Tibial nerve (tissue), 4 donors: ENCODE measurements at regions not wholly inside any gene's neighbourhood (a gene's known extent, or its start where the extent isn't known, plus 50 kb on each side); places are given as distances from the start of the nearest gene placed in this dataset.

ENCODE experiments used
- DNase-seq, 2 donors: peaks; one replicate each; pipeline ENCODE4 v3.0.0-alpha.2; 2019; ENCODE audit warnings: low spot score in 2 of 2
- H3K27ac ChIP-seq, 4 donors: fragments of 200-600 bp; sonication (generic) in 3 of 4; one replicate each; pipeline ENCODE4 v1.5.1; 2017 to 2019; ENCODE audit warnings: mild to moderate bottlenecking in 1 of 4
- H3K27me3 ChIP-seq, 2 donors: fragments of 200-600 bp; sonication (generic) in 1 of 2; one replicate each; pipeline versions ENCODE4 v1.5.1 to v1.6.0; 2017 to 2019
- H3K36me3 ChIP-seq, 3 donors: fragments of 200-600 bp; sonication (generic); one replicate each; pipeline ENCODE4 v1.5.1; 2018 to 2019
- H3K4me1 ChIP-seq, 4 donors: fragments of 200-600 bp; sonication (generic) in 3 of 4; one replicate each; pipeline ENCODE4 v1.5.1; 2017 to 2019
- H3K4me3 ChIP-seq, 4 donors: fragments of 200-600 bp; sonication (generic) in 3 of 4; one replicate each; pipeline ENCODE4 v1.5.1; 2017 to 2019; ENCODE audit warnings: mild to moderate bottlenecking in 1 of 4, moderate library complexity in 1 of 4
- H3K9me3 ChIP-seq, 4 donors: fragments of 200-600 bp; sonication (generic) in 3 of 4; one replicate each; pipeline ENCODE4 v1.5.1; 2017 to 2019
- CTCF ChIP-seq, 5 experiments: fragments of 200-600 bp in 3 of 5; fragments of 450-650 bp in 2 of 5; sonication (generic) in 3 of 5; IDR thresholded peaks; one replicate each; pipeline ENCODE4 v1.5.1; 2016 to 2019; ENCODE audit warnings: antibody characterized with exemption in 5 of 5, mild to moderate bottlenecking in 3 of 5, moderate library complexity in 2 of 5
- EP300 ChIP-seq, 2 donors: sonication (generic); formaldehyde crosslinking; IDR thresholded peaks; one replicate each; pipeline ENCODE4 v1.6.1; 2017; ENCODE audit warnings: antibody characterized with exemption in 2 of 2, mild to moderate bottlenecking in 1 of 2
- POLR2A ChIP-seq, 2 donors: fragments of 450-650 bp; IDR thresholded peaks; one replicate each; pipeline ENCODE4 v1.6.1; 2017; ENCODE audit warnings: antibody characterized with exemption in 2 of 2, mild to moderate bottlenecking in 2 of 2, moderate library complexity in 2 of 2
- WGBS, 2 donors: methylation state at CpG; one replicate each; pipeline ENCODE4 v1.1.5; 2018; 5-methylcytosine and 5-hydroxymethylcytosine counted together

- no peak for DNase-seq
- H3K27me3 ChIP-seq = no peaks in the 10 kb centered on the region
- H3K9me3 ChIP-seq = no peaks in the 10 kb centered on the region
- H3K27ac ChIP-seq = no peak overlapping the region
- TF ChIP-seq POLR2A (IDR thresholded peaks at IDR 0.05) (no peak), EP300 (IDR thresholded peaks at IDR 0.05) (no peak)
- no peaks in the 10 kb centered on the region for H3K4me1 ChIP-seq
- H3K4me3 ChIP-seq = no peak overlapping the region
- no peaks in the 10 kb centered on the region for H3K36me3 ChIP-seq
- 91 to 93% methylated on average over 4 of the region's 4 CpGs for WGBS, 2 donors
These were observed 135.9 kb upstream of the ADRA1D start for GRCh38 chr20:4384961-4385360.

GRCh38 chr20:4383961-4384360 is 134.9 kb upstream of the ADRA1D start:
- no peak overlapping the region for H3K27ac ChIP-seq
- TF ChIP-seq EP300 (IDR thresholded peaks at IDR 0.05) = no peak
- TF ChIP-seq CTCF (IDR thresholded peaks at IDR 0.05) = no peak
- no peak for TF ChIP-seq POLR2A (IDR thresholded peaks at IDR 0.05)
- H3K36me3 ChIP-seq = no peaks in the 10 kb centered on the region
- H3K9me3 ChIP-seq = no peaks in the 10 kb centered on the region
- no peaks in the 10 kb centered on the region for H3K27me3 ChIP-seq
- H3K4me1 ChIP-seq = no peaks in the 10 kb centered on the region
- 52 to 59% methylated on average over 5 of the region's 5 CpGs for WGBS, 2 donors
- H3K4me3 ChIP-seq = no peak overlapping the region
- DNase-seq = no peak

DNA sequence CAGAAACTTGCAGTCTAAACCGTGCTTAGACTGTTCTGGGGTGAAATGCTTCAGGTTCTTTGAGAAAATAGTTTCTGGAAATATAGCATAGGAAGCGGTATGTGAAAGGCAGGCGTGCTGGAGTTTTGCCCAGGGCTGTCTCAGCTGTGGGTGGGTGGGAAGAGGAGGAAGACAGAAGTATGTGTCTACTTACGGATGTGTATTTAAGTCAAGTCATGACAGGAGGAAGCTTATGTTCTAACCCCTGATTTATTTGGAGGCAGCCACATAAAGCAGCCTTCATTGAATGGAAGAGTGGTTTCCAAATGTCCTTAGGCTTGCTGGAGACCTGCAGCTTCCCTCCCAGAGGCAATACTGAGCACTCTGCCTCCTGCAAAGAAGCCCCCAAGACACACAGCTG is 126.8 kb upstream of the ADRA1D start:
- Histone ChIP-seq H3K4me3 (no peak overlapping the region), H3K27ac (no peak overlapping the region), H3K27me3 (no peaks in the 10 kb centered on the region), H3K36me3 (no peaks in the 10 kb centered on the region), H3K9me3 (no peaks in the 10 kb centered on the region), H3K4me1 (no peaks in the 10 kb centered on the region)
- no peak for TF ChIP-seq EP300 (IDR thresholded peaks at IDR 0.05)
- no peak for TF ChIP-seq POLR2A (IDR thresholded peaks at IDR 0.05)
- TF ChIP-seq CTCF (IDR thresholded peaks at IDR 0.05) = no peak
- no peak for DNase-seq
- WGBS, 2 donors = 20 to 35% methylated on average over 4 of the region's 4 CpGs

DNA sequence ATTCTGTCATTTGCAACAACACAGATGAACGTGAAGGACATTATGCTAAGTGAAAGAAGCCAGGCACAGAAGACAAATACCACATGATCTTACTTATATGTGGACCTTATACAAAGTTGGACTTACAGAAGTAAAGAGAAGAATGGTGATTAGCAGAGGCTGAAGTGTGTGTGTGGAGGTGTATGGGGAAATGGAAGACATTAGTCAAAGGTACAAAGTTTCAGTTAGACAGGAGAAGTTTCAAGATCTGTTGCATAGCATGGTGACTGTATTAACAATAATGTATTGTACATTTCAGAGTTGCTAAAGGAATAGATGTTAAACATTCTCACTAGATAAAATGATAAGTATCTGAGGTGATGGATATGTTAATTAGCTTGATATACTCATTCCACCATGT is 124.4 kb upstream of the ADRA1D start:
- no peak overlapping the region for H3K4me3 ChIP-seq
- no peak overlapping the region for H3K27ac ChIP-seq
- 77 to 90% methylated on average over 1 of the region's 1 CpG for WGBS, 2 donors
- no peaks in the 10 kb centered on the region for H3K27me3 ChIP-seq
- H3K9me3 ChIP-seq = no peaks in the 10 kb centered on the region
- TF ChIP-seq POLR2A (IDR thresholded peaks at IDR 0.05) = no peak
- no peak for TF ChIP-seq CTCF (IDR thresholded peaks at IDR 0.05)
- TF ChIP-seq EP300 (IDR thresholded peaks at IDR 0.05) = no peak
- DNase-seq = no peak
- H3K4me1 ChIP-seq = no peaks in the 10 kb centered on the region
- H3K36me3 ChIP-seq = no peaks in the 10 kb centered on the region

DNA sequence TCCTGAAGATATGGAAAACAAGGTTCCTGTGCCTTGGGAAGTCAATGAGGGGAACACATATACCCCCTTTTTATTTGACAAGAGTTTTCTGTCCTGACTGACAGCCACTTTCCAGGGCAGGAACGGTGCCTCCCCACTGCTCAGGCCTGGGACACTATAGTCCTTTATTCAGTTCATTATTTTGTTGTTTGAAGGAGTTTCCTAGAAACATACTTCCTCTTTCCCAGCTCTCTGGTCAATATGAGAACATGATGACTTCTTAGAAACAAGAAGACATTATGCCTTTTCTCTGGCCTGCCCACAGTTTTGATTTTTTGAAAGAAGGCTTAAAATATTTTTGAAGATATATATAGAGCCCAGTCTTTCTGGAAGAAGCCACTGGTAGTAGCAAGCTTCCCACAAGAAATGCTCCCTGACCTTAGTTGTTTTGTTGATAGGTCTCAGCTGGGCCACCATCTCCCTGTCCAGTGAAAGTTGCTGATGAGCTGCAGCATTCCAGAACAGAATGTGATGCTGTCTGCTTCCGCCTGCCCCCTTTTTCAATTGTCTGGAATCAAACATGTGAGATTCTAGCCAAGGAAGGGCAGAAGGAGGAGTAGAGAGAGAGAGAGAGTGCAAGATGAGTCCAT is 122.7 kb upstream of the ADRA1D start:
- WGBS, 2 donors = 63 to 64% methylated on average over 2 of the region's 2 CpGs
- DNase-seq = no peak
- Histone ChIP-seq H3K4me3 (no peak overlapping the region), H3K4me1 (no peaks in the 10 kb centered on the region), H3K27ac (no peak overlapping the region), H3K27me3 (no peaks in the 10 kb centered on the region), H3K36me3 (no peaks in the 10 kb centered on the region), H3K9me3 (no peaks in the 10 kb centered on the region)
- TF ChIP-seq EP300 (IDR thresholded peaks at IDR 0.05) (no peak), POLR2A (IDR thresholded peaks at IDR 0.05) (no peak), CTCF (IDR thresholded peaks at IDR 0.05) (no peak)

DNA sequence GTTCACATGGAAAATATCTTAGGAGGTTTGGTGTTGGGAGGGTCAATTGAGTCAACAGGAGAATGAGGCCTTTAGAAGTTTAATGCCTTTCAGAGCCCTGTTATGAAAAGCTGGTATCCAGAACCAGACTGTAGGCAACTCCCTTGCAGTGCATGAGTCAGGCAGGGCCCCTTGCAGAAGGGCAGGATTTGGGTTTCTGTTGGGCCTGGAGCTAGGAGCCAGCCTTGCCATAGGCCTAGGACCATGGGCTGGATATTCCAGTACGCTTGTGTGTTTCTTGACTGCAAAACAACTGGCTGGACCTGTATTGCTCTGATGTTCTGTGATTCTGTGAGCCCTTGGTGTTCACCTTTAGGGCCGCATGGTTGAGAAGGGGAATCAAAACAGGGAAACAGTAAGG is 121.8 kb upstream of the ADRA1D start:
- Histone ChIP-seq H3K4me3 (no peak overlapping the region), H3K27ac (no peak overlapping the region), H3K36me3 (no peaks in the 10 kb centered on the region), H3K4me1 (no peaks in the 10 kb centered on the region), H3K27me3 (no peaks in the 10 kb centered on the region), H3K9me3 (no peaks in the 10 kb centered on the region)
- no peak for TF ChIP-seq EP300 (IDR thresholded peaks at IDR 0.05)
- TF ChIP-seq POLR2A (IDR thresholded peaks at IDR 0.05) = no peak
- no peak for TF ChIP-seq CTCF (IDR thresholded peaks at IDR 0.05)
- no peak for DNase-seq
- 89 to 90% methylated on average over 2 of the region's 2 CpGs for WGBS, 2 donors
